NCI-H1105 (cell line): ENCODE measurements at regions not wholly inside any gene's neighbourhood (a gene's known extent, or its start where the extent isn't known, plus 50 kb on each side); places are given as distances from the start of the nearest gene placed in this dataset.
A peak's percentile ranks its signal among the peaks of the same experiment; 100 is the strongest.
"Not testable (repeated sequence)": the region's sequence is repeated elsewhere in the genome, so short reads cannot be mapped to it uniquely, and the experiment has no call there.

Source experiments
- DNase-seq: peaks from one replicate; lab custom pipeline; 2025; lab: John Stamatoyannopoulos, UW

DNA sequence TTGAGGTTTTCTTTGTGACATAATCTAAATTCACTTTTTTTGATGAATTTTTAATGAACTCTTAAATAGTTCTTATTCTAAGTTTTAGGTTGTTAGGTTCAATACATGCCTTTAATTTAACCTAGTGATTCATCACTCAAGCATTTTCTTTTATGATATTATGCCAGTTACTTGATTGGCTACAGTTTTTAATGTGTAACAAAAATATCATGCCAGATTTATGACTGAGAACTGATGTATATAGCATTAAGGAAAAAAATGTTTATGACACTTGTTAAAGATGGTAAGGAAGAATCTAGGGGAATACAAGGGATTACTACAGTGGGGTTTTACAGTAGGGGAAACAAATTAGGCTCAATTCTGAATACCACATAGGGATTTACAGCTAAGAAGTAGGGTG, 103.1 kb downstream of the VGLL3 start:
- DNase-seq = no peak

GRCh38 chr3:86880066-86880465, 110.9 kb downstream of the VGLL3 start:
- no peak for DNase-seq

- peak; percentile 59 for DNase-seq
Measured at GRCh38 chr3:86876504-86877181, 114.3 kb downstream of the VGLL3 start.

DNA sequence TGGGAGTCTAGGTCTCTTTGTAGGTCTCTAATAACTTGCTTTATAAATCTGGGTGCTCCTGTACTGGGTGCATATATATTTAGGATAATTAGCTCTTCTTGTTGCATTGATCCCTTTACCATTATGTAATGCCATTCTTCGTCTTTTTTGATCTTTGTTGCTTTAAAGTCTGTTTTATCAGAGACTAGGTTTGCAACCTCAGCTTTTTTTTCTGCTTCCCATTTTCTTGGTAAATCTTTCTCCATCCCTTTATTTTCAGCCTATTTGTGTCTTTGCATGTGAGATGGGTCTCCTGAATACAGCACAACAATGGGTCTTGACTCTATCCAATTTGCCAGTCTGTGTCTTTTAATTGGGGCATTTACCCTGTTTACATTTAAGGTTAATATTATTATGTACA, 116.2 kb downstream of the VGLL3 start:
- not testable (repeated sequence) for DNase-seq

DNA sequence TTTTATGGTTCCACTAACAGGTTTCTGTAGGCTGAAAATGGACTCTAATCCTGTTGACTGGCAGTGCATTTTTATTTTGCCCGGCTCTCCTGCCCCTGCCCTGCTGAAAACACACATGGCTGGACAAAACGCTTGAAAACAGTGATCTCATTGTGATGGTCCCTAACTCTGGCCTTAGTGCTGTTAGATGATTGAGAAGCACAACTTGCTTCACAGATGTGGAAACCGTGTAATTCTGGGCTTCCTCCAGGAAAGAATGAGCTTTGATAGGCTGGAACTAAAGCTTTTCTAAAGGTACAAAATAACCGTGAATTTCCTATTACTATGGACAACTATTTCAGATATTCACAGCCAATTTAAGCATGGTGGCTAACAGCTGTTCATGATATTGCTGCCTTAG, 121.4 kb downstream of the VGLL3 start:
- DNase-seq = no peak

DNA sequence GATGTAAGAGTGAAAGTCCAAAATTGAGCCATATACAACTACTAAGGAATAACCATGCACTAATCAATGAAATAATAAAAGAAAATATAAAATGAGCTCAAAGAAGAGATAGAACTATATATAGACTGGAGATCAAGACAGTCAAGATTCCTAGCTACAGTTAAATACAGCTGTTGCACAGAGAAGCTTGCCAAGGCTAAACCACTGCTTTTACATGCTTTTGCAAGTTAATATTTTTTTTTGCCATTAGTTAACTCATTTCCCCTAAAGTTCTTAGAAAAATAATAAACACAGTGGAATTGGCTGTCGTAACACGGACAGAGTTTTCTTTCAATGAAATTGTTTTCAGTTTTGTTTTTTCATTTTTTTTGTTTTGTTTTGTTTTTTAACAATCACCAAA, 123.0 kb downstream of the VGLL3 start:
- DNase-seq = no peak

GRCh38 chr3:86865506-86865905, 125.4 kb downstream of the VGLL3 start:
- no peak for DNase-seq

DNA sequence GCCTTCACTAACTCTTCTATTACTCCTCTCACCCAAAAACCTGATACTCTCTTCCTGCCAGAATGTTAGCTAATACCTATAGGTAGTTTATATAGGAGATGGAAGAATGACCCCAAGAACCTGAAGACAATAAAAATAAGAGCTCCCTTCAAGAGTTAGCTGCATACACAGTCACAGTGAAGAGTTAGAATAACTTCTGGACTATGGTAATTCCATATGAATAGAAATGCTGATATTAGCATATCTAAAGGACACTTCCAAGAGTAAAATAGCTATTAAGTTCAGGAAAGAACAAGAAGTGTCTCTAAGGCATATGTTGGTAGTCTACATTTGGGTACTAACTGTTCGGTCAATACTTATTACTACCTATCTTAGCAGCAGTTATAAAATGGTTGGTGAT, 134.2 kb downstream of the VGLL3 start:
- no peak for DNase-seq

GRCh38 chr3:86849991-86850390, 141.0 kb downstream of the VGLL3 start:
- DNase-seq = no peak

DNA sequence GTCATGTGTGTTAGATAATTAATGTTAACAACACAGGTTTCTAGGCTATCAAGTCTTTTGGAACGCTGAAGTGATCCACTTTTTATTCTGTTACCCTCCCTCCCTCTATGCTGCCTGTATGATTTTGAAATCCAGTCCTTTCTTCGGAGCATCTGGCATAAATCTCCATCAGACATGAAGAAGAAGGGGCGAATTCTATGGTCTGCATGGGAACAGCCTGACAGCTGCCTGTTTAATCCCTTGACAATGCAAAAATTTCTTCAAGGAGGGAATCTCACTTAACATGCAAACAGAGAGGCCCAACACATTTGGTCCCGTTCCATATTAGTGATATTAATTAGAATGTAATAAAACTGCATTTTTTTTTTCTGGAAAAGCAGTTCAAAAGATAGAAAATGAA, 145.2 kb downstream of the VGLL3 start:
- no peak for DNase-seq

GRCh38 chr3:86838927-86839326, 152.0 kb downstream of the VGLL3 start:
- DNase-seq = no peak

GRCh38 chr3:86837871-86838270, 153.1 kb downstream of the VGLL3 start:
- DNase-seq = no peak

- no peak for DNase-seq
Measured at GRCh38 chr3:86830566-86830965, 160.4 kb downstream of the VGLL3 start.

DNA sequence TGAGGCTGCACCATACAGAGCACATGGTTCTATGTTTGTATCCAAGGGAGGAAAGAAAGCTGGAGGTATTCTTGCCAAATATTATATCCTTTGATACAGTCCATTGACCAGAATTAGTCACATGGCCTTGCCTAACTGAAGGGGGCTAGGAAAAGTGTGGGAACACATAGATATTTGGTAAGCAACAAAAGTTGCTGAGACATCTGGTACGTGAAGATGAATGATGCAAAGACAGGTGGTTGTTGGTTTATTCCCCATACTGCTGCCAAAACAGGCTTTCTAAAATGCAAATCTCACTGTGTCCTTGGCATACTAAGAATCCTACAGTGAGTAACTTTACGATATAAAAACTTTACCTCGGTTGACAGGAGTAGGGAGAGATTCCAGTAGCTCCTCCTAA, 162.2 kb downstream of the VGLL3 start:
- DNase-seq = no peak

DNA sequence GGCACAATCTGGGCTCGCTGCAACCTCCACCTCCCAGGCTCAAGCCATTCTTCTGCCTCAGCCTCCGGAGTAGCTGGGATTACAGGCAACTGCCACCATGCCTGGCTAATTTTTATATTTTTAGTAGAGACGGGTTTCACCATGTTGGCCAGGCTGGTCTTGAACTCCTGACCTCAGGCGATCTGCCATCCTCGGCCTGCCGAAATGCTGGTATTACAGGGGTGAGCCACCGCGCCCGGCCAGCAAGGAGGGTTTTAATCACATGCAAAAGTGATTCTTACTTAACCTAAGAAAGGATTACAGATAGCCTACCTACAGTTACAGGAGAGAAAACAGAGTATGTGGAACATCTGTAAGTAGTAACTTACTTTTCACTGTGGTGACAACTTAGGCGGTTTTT, 163.4 kb downstream of the VGLL3 start:
- not testable (repeated sequence) for DNase-seq

DNA sequence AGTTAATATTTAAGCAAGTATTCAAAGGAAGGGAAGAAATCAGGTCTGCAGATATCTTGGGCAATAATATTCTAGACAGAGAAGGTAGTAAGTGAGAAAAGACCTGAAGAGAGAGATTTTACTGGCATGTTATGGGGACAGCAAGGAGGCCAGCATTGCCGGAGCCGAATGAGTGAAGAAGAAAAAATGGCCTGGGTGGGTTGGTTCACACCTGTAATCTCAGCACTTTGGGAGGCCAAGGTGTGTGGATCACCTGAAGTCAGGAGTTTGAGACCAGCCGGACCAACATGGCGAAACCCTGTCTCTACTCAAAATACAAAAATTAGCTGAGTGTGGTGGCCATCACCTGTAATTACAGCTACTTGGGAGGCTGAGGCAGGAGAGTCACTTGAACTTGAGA, 164.7 kb downstream of the VGLL3 start:
- DNase-seq = no peak

GRCh38 chr3:86815880-86816279, 175.1 kb downstream of the VGLL3 start:
- DNase-seq = no peak

DNA sequence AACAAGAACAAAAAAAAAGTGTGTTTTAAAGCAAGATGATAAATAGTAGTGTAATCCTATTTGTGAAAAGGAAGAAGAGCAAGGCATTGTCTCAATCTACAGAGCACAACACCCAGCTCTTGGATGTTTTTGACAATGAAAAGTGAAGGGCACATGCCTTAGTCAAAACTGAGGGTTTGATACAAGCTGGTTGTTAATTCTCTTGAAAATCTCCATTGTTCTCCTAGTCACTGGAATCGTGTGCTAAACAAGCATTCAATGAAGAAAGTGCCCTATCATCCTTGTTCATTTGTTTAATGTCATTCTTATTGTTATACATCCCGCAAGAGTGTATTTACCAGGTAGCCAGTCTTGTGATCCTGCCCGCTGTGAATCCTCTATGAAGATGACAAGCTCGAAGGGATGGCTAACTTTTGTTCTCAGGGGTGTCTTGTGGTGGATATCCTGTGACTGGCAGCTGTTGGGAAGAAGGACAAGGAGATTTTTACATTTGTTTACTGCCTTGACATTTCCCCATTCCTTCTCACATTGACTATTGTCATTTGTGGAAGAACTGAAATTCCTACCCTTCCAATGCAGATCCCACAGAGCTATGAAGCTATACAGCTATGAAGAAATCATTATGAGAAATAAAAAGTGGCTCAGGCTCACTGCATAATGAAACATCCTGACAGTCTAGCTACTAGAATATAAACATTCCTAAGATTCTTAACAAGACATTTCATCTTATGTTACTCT, 175.9 kb downstream of the VGLL3 start:
- no peak for DNase-seq

- no peak for DNase-seq
Measured at GRCh38 chr3:86814321-86814720, 176.6 kb downstream of the VGLL3 start.

DNA sequence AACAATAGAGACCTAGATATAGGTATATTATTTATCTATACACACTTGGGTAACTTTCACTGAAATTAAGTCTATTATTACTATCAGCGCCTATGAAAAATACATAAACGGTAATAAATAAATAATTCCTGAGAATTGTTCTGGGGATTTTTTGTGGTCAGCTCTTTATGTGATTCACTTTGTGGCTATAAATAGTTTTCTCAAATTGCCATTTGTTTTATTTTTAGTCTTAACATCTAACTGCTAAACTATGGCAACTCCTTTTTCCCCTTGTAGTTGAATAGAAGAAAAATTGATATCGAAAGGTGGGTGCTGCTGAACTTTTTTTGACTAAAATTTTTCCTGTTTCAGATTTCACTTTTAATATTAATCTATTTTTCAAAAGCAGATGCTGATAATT, 189.0 kb downstream of the VGLL3 start:
- no peak for DNase-seq

GRCh38 chr3:86801066-86801465, 189.9 kb downstream of the VGLL3 start:
- DNase-seq = no peak

- DNase-seq = no peak
Measured at GRCh38 chr3:86800116-86800515, 190.8 kb downstream of the VGLL3 start.

DNA sequence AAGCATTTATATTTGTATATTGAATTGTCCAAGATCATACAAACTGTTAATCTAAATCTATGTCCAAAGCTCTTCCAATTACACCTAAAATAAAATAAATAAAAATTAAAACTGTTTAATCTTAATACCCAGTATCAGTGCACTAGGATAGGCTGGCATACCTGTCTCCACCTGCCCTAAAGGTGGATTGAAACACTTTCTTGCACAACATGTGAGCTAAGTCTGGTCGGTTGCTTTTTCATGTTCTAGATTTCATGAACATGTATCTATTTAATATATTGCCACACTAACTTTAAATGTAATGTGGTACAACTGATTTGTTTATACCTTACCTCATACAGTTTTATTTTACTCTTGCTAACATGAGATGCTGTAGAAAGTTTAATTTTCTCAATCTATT, 193.0 kb downstream of the VGLL3 start:
- no peak for DNase-seq
